Psoas muscle (tissue), 7 donors: ENCODE measurements at regions not wholly inside any gene's neighbourhood (a gene's known extent, or its start where the extent isn't known, plus 50 kb on each side); places are given as distances from the start of the nearest gene placed in this dataset.

Experiments used
- ATAC-seq, 4 donors: fragments of 200-7000 bp; cut with Tn5 transposase; one replicate each; pipeline ENCODE4 v1.9.1; 2020; ENCODE audit warnings: moderate library complexity in 3 of 4, mild to moderate bottlenecking in 2 of 4
- DNase-seq, 2 donors: peaks; one replicate each; pipeline ENCODE4 v3.0.0-alpha.2; 2020
- H3K27ac ChIP-seq: fragments of 200-600 bp; one replicate; pipeline ENCODE4 v1.8.0; 2022
- H3K27me3 ChIP-seq, 3 donors: fragments of 200-600 bp in 1 of 3; one replicate each; pipeline versions ENCODE4 v1.6.1 to v1.8.0; 2013 to 2022; ENCODE audit warnings: low read length in 2 of 3, mild to moderate bottlenecking in 2 of 3, moderate library complexity in 1 of 3; ENCODE audit not compliant: insufficient read depth in 3 of 3
- H3K36me3 ChIP-seq, 2 donors: fragments of 200-600 bp in 1 of 2; one replicate each; pipeline versions ENCODE4 v1.6.1 to v1.8.0; 2013 to 2022; ENCODE audit warnings: low read depth in 1 of 2, mild to moderate bottlenecking in 1 of 2, moderate library complexity in 1 of 2; ENCODE audit not compliant: insufficient read depth in 1 of 2
- H3K4me1 ChIP-seq: fragments of 200-600 bp; one replicate; pipeline ENCODE4 v1.8.0; 2022
- H3K4me3 ChIP-seq: fragments of 200-600 bp; one replicate; pipeline ENCODE4 v1.8.0; 2022; ENCODE audit warnings: mild to moderate bottlenecking
- H3K9me3 ChIP-seq: fragments of 200-600 bp; one replicate; pipeline ENCODE4 v1.8.0; 2022
- WGBS, 3 donors: extraction: QIAGEN DNeasy Blood & Tissue Kit; methylation state at CpG; one replicate each; pipeline versions ENCODE4 v1.1.6 to v1.1.7; 2013; 5-methylcytosine and 5-hydroxymethylcytosine counted together
- intact Hi-C, 2 donors: fragments of 100-400 bp; cut with DNase I; formaldehyde crosslinking; loops; one replicate each; pipeline versions ENCODE4 v1.11.0 to v1.14.2; 2022
- TF ChIP-seq, protein P1 (sequence below): fragments of 200-600 bp; IDR thresholded peaks from one replicate; pipeline ENCODE4 v1.8.0; 2022; ENCODE audit warnings: antibody characterized with exemption
- donor health status: healthy with polysubstance abuse.
- donor health status: DM: no; HTN: no; CAD: no; lungs with moderate emphysema.
- donor health status: Bipolar disorder and iron deficiency.
- donor health status: healthy.
- donor health status: DM: yes; HTN: yes; CAD: no.
- donor health status: DM: no; HTN: no; CAD: no.
- donor health status: DM: yes; HTN: yes; CAD: no.

DNA sequence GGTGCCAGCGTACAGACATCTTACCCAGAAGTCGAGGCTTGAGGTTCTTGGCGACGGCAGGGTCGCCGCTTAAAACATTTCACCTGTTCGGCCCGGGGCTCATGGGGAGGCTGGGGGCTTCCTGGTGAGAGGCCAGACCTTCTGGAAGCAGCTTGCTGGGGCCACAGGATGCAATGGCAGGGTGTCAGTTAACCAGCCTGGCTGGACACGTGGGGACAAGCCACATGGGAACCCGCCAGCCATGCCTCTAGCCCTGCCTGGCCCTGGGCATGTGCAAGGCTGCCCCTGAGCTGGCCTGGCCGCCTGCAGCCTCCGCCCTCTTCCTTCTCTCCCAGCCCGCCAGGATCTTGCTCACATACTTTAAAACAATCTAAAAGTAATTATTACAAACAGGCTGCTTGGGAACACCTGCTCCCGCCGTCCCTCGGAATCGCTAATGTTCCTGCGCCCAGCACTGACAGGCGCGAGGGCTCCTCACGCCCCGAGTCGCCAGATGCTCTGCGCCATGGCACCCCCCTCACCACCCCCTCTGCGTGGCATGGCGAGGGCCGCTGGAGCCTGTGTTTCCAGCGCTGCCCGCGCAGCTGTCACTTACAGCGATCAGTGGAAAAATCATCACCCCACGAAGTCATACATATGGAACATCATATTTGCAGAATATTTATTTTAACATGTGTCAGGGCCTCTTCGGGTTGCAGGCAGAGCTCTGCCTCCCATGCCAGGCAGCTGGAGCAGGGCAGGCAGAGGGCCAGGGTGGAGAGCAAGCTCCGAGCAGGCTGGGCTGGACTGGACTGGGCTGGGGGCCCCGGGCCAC, 188.7 kb upstream of the GSE1 start:
- no peaks in the 10 kb centered on the region for H3K9me3 ChIP-seq
- WGBS, 3 donors: 39 to 53% (median 41%) methylated on average over 35 of the region's 35 CpGs
- H3K27ac ChIP-seq: no peak overlapping the region
- ATAC-seq (peak in 2 of 4 donors; percentile 21 to 47), DNase-seq (peak in 1 of 2 donors; percentile 48)
- H3K4me1 ChIP-seq: no peaks in the 10 kb centered on the region
- no peak overlapping the region for H3K4me3 ChIP-seq
- no peaks in the 10 kb centered on the region for H3K36me3 ChIP-seq
- intact Hi-C loops: loop anchor here (5.0 to 10.0 kb wide), 4 partner anchors 43 to 150 kb away; no protein-coding TSS in a partner anchor
- H3K27me3 ChIP-seq: no peaks in the 10 kb centered on the region
- TF ChIP-seq, protein P1, sequence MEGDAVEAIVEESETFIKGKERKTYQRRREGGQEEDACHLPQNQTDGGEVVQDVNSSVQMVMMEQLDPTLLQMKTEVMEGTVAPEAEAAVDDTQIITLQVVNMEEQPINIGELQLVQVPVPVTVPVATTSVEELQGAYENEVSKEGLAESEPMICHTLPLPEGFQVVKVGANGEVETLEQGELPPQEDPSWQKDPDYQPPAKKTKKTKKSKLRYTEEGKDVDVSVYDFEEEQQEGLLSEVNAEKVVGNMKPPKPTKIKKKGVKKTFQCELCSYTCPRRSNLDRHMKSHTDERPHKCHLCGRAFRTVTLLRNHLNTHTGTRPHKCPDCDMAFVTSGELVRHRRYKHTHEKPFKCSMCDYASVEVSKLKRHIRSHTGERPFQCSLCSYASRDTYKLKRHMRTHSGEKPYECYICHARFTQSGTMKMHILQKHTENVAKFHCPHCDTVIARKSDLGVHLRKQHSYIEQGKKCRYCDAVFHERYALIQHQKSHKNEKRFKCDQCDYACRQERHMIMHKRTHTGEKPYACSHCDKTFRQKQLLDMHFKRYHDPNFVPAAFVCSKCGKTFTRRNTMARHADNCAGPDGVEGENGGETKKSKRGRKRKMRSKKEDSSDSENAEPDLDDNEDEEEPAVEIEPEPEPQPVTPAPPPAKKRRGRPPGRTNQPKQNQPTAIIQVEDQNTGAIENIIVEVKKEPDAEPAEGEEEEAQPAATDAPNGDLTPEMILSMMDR: no peak

DNA sequence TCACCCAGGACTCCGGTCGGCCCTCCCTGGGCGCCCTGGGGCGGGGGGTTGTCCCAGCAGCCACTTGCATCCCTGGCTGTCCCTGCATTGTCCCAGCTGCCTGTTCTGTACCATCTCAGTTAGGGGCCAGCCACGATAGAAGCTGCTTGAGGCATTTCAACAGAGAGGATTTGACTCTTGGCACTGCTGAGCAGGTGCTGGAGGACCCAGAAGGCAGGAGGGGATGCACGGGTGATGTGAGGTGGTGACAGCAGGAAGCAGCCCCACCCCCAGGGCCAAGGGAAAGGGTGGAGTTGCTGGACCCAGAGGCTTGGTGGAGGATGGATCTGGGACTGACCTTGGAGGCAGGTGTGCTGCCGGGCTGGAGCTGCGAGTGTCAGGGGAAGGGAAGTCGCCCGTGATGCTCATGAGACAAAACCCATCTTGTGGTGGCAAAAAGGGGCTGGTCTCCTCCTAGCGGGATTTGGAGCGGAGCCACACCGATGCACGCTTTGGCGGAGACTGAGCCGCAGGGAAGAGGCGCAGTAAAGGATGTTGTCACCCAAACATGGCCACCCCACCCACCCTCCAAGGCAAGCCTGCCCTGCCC, 188.0 kb upstream of the GSE1 start:
- Histone ChIP-seq H3K4me3 (no peak overlapping the region), H3K9me3 (no peaks in the 10 kb centered on the region), H3K36me3 (no peaks in the 10 kb centered on the region), H3K4me1 (no peaks in the 10 kb centered on the region), H3K27ac (no peak overlapping the region), H3K27me3 (no peaks in the 10 kb centered on the region)
- DNase-seq (peak in 1 of 2 donors; percentile 34), ATAC-seq (no peak)
- intact Hi-C loops: loop anchor here in 1 of 2 donors (10.0 kb wide), 1 partner anchor 150 kb away; no protein-coding TSS in a partner anchor
- TF ChIP-seq, protein P1: no peak
- WGBS, 3 donors: 54 to 74% (median 61%) methylated on average over 17 of the region's 17 CpGs

DNA sequence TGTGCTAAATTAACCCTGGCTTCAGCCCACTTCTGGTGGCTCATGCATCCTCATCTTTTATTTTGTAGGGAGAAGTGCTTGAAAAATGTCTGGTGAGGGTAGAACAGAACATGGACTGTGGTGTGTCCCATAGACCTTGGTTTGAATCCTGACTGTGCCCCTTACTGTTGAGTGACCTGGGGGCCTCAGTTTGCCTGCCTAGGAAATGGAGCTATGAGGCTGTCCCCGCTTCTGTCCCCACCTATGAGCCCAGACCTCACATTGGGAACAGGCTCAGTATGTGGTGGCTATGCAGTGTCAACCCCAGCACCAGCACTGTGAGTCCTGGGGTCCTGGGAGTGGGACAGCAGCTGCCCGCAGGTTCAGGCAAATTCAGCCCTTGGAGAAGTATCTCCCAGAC, 186.3 kb upstream of the GSE1 start:
- no peak for ATAC-seq
- no peak overlapping the region for H3K4me3 ChIP-seq
- intact Hi-C loops: loop anchor here in 1 of 2 donors (10.0 kb wide), 1 partner anchor 152 kb away; no protein-coding TSS in a partner anchor
- H3K27me3 ChIP-seq: no peaks in the 10 kb centered on the region
- TF ChIP-seq, protein P1: no peak
- H3K4me1 ChIP-seq: no peaks in the 10 kb centered on the region
- H3K36me3 ChIP-seq: no peaks in the 10 kb centered on the region
- no peak for DNase-seq
- WGBS, 3 donors: 94 to 98% (median 97%) methylated on average over 2 of the region's 2 CpGs
- H3K27ac ChIP-seq: no peak overlapping the region
- no peaks in the 10 kb centered on the region for H3K9me3 ChIP-seq

DNA sequence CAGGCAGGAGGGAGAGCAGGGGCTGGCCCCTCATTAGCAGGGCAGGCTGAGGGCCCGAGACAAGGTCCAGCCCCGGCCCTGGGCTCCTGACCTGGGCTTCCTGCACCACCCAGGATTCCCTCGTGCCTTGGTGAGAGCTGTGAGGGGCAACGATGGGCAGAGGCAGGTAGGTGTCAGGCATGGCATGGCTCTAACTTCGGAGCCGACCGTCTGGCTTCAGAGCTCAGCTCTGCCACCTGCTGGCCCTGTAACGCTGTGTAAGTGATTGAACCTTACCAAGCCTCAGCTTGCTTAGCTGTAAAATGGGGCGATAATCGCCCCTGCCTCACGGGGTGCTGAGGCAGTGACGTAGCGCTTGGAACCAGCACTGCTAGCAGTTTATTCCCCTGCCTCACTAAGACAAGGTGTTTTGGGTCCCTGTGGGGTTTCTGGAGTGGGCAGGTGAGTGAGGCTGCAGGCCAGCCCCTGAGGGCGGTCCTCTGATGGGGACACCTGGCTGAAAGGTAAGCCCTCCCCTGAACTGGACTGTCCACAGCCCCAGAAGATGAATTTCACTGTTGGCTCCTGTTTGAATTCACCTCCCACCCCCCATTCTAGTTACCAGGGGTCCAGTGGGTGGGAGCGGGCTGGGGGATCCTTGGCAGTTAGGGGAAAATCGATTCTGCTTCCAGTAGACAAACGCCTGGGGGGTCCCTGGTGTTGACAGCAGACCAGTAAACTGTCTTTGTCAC, 184.8 kb upstream of the GSE1 start:
- H3K36me3 ChIP-seq: no peaks in the 10 kb centered on the region
- TF ChIP-seq, protein P1: peak; percentile 43
- WGBS, 3 donors: 70 to 75% (median 73%) methylated on average over 17 of the region's 17 CpGs
- no peaks in the 10 kb centered on the region for H3K27me3 ChIP-seq
- H3K9me3 ChIP-seq: no peaks in the 10 kb centered on the region
- H3K4me3 ChIP-seq: no peak overlapping the region
- ATAC-seq: peak; percentile 48 to 60 (median 56)
- DNase-seq: peak; percentile 36 to 52
- intact Hi-C loops: loop anchor here in 1 of 2 donors (10.0 kb wide), 1 partner anchor 154 kb away; no protein-coding TSS in a partner anchor
- H3K27ac ChIP-seq: no peak overlapping the region
- no peaks in the 10 kb centered on the region for H3K4me1 ChIP-seq
